Lower leg skin (tissue), 3 donors: ENCODE measurements at regions not wholly inside any gene's neighbourhood (a gene's known extent, or its start where the extent isn't known, plus 50 kb on each side); places are given as distances from the start of the nearest gene placed in this dataset.
"Not testable (repeated sequence)": the region's sequence is repeated elsewhere in the genome, so short reads cannot be mapped to it uniquely, and the experiment has no call there.

ENCODE experiments used
- POLR2A ChIP-seq, 2 donors: fragments of 450-650 bp; IDR thresholded peaks; one replicate each; pipeline ENCODE4 v1.6.1; 2016 to 2017; ENCODE audit warnings: antibody characterized with exemption in 2 of 2, mild to moderate bottlenecking in 1 of 2, moderate library complexity in 1 of 2
- TF ChIP-seq, protein P1 (sequence below), 3 donors: fragments of 450-650 bp; IDR thresholded peaks; one replicate each; pipeline ENCODE4 v1.5.1; 2016; ENCODE audit warnings: antibody characterized with exemption in 3 of 3, mild to moderate bottlenecking in 3 of 3, moderate library complexity in 2 of 3

DNA sequence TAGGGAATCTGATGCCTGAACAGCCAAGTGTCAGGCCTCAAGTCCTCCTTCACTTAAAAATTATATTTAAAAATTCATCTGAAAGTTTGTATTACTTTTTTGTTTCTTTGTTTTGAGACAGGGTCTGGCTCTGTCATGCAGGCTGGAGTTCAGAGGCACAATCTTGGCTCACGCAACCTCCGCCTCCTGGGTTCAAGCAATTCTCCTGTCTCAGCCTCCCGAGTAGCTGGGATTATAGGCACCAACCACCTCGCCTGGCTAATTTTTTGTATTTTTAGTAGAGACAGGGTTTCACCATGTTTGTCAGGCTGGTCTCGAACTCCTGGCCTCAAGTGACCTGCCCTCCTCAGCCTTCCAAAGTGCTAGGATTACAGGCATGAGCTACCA is 53.6 kb upstream of the RDX start:
- not testable (repeated sequence) for TF ChIP-seq POLR2A (IDR thresholded peaks at IDR 0.05)
- TF ChIP-seq, protein P1, sequence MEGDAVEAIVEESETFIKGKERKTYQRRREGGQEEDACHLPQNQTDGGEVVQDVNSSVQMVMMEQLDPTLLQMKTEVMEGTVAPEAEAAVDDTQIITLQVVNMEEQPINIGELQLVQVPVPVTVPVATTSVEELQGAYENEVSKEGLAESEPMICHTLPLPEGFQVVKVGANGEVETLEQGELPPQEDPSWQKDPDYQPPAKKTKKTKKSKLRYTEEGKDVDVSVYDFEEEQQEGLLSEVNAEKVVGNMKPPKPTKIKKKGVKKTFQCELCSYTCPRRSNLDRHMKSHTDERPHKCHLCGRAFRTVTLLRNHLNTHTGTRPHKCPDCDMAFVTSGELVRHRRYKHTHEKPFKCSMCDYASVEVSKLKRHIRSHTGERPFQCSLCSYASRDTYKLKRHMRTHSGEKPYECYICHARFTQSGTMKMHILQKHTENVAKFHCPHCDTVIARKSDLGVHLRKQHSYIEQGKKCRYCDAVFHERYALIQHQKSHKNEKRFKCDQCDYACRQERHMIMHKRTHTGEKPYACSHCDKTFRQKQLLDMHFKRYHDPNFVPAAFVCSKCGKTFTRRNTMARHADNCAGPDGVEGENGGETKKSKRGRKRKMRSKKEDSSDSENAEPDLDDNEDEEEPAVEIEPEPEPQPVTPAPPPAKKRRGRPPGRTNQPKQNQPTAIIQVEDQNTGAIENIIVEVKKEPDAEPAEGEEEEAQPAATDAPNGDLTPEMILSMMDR (IDR thresholded peaks at IDR 0.05) = not testable (repeated sequence)
